ENCODE measurements at regions not wholly inside any gene's neighbourhood (a gene's known extent, or its start where the extent isn't known, plus 50 kb on each side); places are given as distances from the start of the nearest gene placed in this dataset.
"Not testable (repeated sequence)": the region's sequence is repeated elsewhere in the genome, so short reads cannot be mapped to it uniquely, and the experiment has no call there.

GRCh38 chr9:135181841-135182240 lies 94.4 kb downstream of the OLFM1 start:
- not testable (repeated sequence) for TF ChIP-seq CTCF (IDR thresholded peaks at IDR 0.05); POLR2A (IDR thresholded peaks at IDR 0.05; ENCODE audit: low read depth); EP300 (IDR thresholded peaks at IDR 0.05)
